ENCODE measurements at regions not wholly inside any gene's neighbourhood (a gene's known extent, or its start where the extent isn't known, plus 50 kb on each side); places are given as distances from the start of the nearest gene placed in this dataset.
"Not testable (repeated sequence)": the region's sequence is repeated elsewhere in the genome, so short reads cannot be mapped to it uniquely, and the experiment has no call there.

DNA sequence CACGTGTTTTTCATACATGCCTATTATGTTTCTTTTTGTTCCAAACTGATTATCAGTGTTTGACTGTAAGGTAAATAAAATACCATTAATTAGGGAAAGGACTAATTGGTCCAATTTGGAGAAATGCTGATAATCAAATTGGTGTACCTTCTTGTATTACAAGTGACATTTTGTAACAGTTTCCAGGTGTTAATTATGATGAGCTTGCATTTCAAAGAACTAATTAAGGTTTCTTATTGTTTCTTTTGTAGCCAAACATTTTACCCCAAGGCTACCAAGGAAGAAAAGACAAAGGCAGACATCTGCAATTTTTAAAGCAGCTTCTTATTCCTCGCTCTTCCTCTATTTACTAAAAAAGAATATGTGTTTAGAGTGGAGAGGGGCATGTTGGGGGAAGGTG is 88.7 kb upstream of the GRIK1 start:
- Mint-ChIP-seq H3K4me3 (no peak overlapping the region), H3K27ac (no peak overlapping the region), H3K9me3 (peaks cover 5% of the 10 kb centered on the region), H3K27me3 (no peaks in the 10 kb centered on the region), H3K4me1 (ENCODE audit: low read depth) (no peaks in the 10 kb centered on the region), H3K36me3 (ENCODE audit: low read depth) (no peaks in the 10 kb centered on the region)
- intact Hi-C loops (cut with micrococcal nuclease): no loop called here

DNA sequence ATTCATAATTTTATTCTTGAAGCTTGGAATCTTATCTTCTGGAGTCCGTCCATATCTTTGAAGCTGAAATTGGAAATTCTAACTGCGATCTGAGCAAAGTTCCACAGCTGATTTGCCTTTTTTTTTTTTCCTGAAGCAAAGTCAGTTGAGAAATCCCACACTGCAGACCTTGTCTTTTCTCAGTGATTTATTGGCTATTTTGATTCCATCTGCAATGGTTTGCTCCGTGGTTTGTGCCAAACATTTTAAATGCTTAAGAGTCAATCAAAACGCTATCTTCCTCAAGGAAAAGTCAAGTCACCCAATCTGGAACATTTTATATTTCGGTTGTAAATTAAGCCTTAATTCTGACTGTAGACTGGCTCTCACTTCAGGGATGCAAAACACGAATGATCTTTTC is 88.2 kb upstream of the GRIK1 start:
- H3K27ac Mint-ChIP-seq: no peak overlapping the region
- H3K4me3 Mint-ChIP-seq: no peak overlapping the region
- H3K9me3 Mint-ChIP-seq: no peaks in the 10 kb centered on the region
- H3K4me1 Mint-ChIP-seq (ENCODE audit: low read depth): no peaks in the 10 kb centered on the region
- intact Hi-C loops (cut with micrococcal nuclease): no loop called here
- no peaks in the 10 kb centered on the region for H3K27me3 Mint-ChIP-seq
- H3K36me3 Mint-ChIP-seq (ENCODE audit: low read depth): no peaks in the 10 kb centered on the region

DNA sequence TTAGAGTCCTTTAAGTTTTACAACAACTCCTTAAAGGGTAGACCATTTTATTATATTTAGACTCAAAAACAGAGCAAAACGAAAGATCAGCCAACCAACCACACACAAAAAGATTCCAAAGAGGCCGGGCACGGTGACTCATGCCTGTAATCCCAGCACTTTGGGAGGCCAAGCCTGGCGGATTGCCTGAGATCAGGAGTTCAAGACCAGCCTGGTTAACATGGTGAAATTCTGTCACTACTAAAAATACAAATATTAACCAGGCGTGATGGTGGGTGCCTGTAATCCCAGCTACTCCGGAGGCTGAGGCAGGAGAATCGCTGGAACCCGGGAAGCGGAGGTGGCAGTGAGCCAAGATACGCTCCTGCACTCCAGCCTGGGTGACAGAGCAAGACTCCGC is 83.3 kb upstream of the GRIK1 start:
- H3K4me3 Mint-ChIP-seq; H3K36me3 Mint-ChIP-seq (ENCODE audit: low read depth); H3K27ac Mint-ChIP-seq; H3K4me1 Mint-ChIP-seq (ENCODE audit: low read depth); intact Hi-C loops (cut with micrococcal nuclease); H3K27me3 Mint-ChIP-seq; H3K9me3 Mint-ChIP-seq: not testable (repeated sequence)

DNA sequence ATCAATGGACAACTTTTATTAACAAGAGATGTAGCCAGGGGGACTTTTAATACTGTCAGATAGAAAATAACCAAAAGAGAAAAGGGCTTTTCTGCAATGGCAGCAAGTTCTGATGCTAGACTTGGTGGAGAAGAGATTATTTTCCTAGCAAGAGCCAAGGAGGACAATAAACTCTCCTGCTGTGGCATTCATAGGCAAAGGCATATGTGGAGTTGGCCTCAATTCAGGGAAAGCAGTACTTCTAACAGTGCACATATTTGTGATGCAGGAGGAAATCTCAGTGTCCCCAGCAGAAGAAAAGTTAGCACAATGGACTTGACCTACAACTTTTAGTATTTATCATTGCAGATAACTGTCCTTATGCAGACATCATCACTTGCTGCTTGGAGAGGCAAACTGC is 75.1 kb upstream of the GRIK1 start:
- Mint-ChIP-seq H3K4me3 (no peak overlapping the region), H3K27ac (no peak overlapping the region), H3K4me1 (ENCODE audit: low read depth) (no peaks in the 10 kb centered on the region), H3K36me3 (ENCODE audit: low read depth) (no peaks in the 10 kb centered on the region), H3K9me3 (peaks cover 13% of the 10 kb centered on the region), H3K27me3 (no peaks in the 10 kb centered on the region)
- intact Hi-C loops (cut with micrococcal nuclease): no loop called here

DNA sequence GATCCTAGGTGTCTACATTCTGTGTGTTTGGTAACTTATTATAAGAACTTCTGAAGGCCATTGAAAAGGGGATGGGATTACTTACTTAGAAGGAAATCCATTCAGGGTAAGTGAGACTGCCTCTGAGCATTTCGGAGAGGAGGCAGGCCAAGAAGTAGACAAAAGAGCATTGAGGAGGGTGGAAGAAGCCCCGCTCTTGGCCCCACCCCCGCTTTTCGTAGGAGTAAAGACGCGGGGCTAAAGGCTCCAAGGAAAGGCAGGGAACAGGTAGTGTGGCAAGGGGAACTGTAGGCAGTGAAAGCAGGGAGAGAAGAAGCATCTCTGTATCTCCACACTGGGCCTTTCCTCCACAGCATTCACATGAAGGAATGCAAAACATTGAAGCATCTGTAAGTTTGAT is 51.8 kb upstream of the GRIK1 start:
- H3K4me1 Mint-ChIP-seq (ENCODE audit: low read depth): no peaks in the 10 kb centered on the region
- H3K36me3 Mint-ChIP-seq (ENCODE audit: low read depth): no peaks in the 10 kb centered on the region
- H3K27me3 Mint-ChIP-seq: no peaks in the 10 kb centered on the region
- intact Hi-C loops (cut with micrococcal nuclease): no loop called here
- peaks cover 13% of the 10 kb centered on the region for H3K9me3 Mint-ChIP-seq
- no peak overlapping the region for H3K27ac Mint-ChIP-seq
- H3K4me3 Mint-ChIP-seq: no peak overlapping the region

DNA sequence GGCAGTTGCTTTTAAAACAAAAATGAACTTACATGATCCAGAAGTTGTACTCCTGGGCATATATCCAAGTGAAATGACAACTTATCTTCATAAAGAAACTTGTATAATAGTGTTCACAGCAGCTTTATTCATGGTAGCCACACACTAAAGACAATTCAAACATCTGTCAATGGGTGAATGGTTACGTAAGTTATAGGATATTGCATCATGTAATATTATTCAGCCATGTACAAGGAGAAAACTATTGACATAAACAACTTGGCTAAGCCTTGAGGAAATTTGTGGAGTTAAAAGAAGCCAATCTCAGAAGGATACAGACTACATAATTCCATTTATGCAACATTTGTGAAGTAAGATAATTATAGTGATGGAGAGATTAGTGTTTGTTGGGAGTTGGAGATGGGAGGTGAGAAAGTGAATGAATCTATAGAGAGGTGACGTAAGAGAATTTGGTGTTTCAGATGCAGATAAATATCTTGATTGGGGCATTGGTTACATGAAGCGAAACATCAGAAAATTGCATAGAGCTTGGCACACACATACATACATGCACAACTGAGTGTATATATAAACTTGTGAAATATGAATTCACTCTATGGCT is 49.9 kb upstream of the GRIK1 start:
- H3K27me3 Mint-ChIP-seq: no peaks in the 10 kb centered on the region
- no peak overlapping the region for H3K27ac Mint-ChIP-seq
- H3K4me1 Mint-ChIP-seq (ENCODE audit: low read depth): no peaks in the 10 kb centered on the region
- intact Hi-C loops (cut with micrococcal nuclease): no loop called here
- H3K9me3 Mint-ChIP-seq: peaks cover 31% of the 10 kb centered on the region
- no peaks in the 10 kb centered on the region for H3K36me3 Mint-ChIP-seq (ENCODE audit: low read depth)
- H3K4me3 Mint-ChIP-seq: no peak overlapping the region
